Mammary epithelial cell (primary cell): ENCODE measurements at regions not wholly inside any gene's neighbourhood (a gene's known extent, or its start where the extent isn't known, plus 50 kb on each side); places are given as distances from the start of the nearest gene placed in this dataset.

ENCODE experiments used
- EZH2 ChIP-seq: IDR thresholded peaks from 2 replicates; pipeline ENCODE4 v1.6.1; 2012; ENCODE audit warnings: low read length, inconsistent platforms, borderline replicate concordance
- TF ChIP-seq, protein P1 (sequence below), 2 donors: IDR thresholded peaks in 1 of 2; conservative IDR thresholded peaks in 1 of 2; 2 replicates each; pipeline ENCODE4 v1.5.1; 2011 to 2012; ENCODE audit warnings: inconsistent platforms in 2 of 2, low read length in 2 of 2, mild to moderate bottlenecking in 2 of 2, control low read depth in 1 of 2, low read depth in 1 of 2; ENCODE audit not compliant: insufficient read depth in 1 of 2; ENCODE audit errors: extremely low read depth in 1 of 2

- TF ChIP-seq, protein P1, sequence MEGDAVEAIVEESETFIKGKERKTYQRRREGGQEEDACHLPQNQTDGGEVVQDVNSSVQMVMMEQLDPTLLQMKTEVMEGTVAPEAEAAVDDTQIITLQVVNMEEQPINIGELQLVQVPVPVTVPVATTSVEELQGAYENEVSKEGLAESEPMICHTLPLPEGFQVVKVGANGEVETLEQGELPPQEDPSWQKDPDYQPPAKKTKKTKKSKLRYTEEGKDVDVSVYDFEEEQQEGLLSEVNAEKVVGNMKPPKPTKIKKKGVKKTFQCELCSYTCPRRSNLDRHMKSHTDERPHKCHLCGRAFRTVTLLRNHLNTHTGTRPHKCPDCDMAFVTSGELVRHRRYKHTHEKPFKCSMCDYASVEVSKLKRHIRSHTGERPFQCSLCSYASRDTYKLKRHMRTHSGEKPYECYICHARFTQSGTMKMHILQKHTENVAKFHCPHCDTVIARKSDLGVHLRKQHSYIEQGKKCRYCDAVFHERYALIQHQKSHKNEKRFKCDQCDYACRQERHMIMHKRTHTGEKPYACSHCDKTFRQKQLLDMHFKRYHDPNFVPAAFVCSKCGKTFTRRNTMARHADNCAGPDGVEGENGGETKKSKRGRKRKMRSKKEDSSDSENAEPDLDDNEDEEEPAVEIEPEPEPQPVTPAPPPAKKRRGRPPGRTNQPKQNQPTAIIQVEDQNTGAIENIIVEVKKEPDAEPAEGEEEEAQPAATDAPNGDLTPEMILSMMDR (conservative IDR thresholded peaks at IDR 0.05 in 1 of 2, IDR thresholded peaks at IDR 0.05 in 1 of 2; ENCODE audit: extremely low read depth in 1 of 2, insufficient read depth in 1 of 2, low read depth in 1 of 2, low read length in 2 of 2) = no peak
- no peak for TF ChIP-seq EZH2
Measured at GRCh38 chr5:67390935-67391334, 194.3 kb upstream of the CD180 start.
